ENCODE measurements at regions not wholly inside any gene's neighbourhood (a gene's known extent, or its start where the extent isn't known, plus 50 kb on each side); places are given as distances from the start of the nearest gene placed in this dataset.

DNA sequence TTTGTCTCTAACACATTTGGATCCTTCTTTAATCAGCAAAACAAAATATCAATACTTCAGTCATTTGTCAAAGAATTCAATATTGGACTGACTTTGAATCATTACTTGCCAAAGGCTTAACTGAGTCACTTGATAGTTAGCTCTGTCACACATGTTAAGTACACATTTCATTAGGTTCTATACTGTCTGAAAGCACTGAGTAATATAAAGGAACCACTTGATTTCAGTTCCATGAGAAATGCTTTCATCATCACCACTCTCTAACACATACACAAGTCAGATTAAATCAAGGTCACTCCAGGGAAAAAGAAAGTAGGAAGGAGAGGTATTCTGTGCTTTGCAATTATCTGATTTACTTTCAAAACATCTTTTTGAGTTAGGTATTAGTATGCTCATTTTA lies 1233.1 kb downstream of the C4orf33 start:
- Histone ChIP-seq H3K9me3 (ENCODE audit: control extremely low read depth in 1 of 3, control insufficient read depth in 2 of 3, insufficient read depth in 1 of 3, low read length in 2 of 3) (no peaks in the 10 kb centered on the region), H3K27me3 (replicated peaks in 1 of 4; ENCODE audit: control extremely low read depth in 1 of 4, control insufficient read depth in 3 of 4, insufficient read depth in 4 of 4, low read length in 3 of 4) (no peaks in the 10 kb centered on the region), H3K79me2 (ENCODE audit: control insufficient read depth, insufficient read depth, low read length) (no peaks in the 10 kb centered on the region), H3K36me3 (replicated peaks in 1 of 2; ENCODE audit: control extremely low read depth in 1 of 2, control insufficient read depth in 1 of 2, extremely low read depth in 1 of 2, insufficient read depth in 2 of 2, low read length in 1 of 2) (no peaks in the 10 kb centered on the region), H3K4me2 (replicated peaks; ENCODE audit: low read depth, low read length, poor library complexity, severe bottlenecking) (no peak overlapping the region), H3K27ac (ENCODE audit: low read length in 2 of 2) (no peak overlapping the region), H4K20me1 (ENCODE audit: control insufficient read depth, insufficient read depth, low read length, poor library complexity, severe bottlenecking) (no peaks in the 10 kb centered on the region), H3K4me3 (ENCODE audit: control extremely low read depth in 1 of 5, extremely low read depth in 1 of 5, insufficient read depth in 1 of 5, low read depth in 2 of 5, low read length in 4 of 5) (no peak overlapping the region), H3K9ac (ENCODE audit: low read length) (no peak overlapping the region), H2AFZ (ENCODE audit: insufficient read depth, low read depth, low read length, poor library complexity, severe bottlenecking) (no peak overlapping the region), H3K4me1 (ENCODE audit: control insufficient read depth in 2 of 2, insufficient read depth in 2 of 2, low read length in 2 of 2) (no peaks in the 10 kb centered on the region)
- H3K4me1 Mint-ChIP-seq = no peaks in the 10 kb centered on the region
- H3K27ac Mint-ChIP-seq = no peak overlapping the region
- CTCF ChIA-PET = no interaction called here
- POLR2A ChIA-PET = no interaction called here
- H3K27me3 Mint-ChIP-seq = no peaks in the 10 kb centered on the region
- TF ChIP-seq EZH2 (IDR thresholded peaks at IDR 0.05; ENCODE audit: borderline replicate concordance, insufficient read depth, low read depth, low read length, poor library complexity, severe bottlenecking) = no peak
- TF ChIP-seq, protein P1, sequence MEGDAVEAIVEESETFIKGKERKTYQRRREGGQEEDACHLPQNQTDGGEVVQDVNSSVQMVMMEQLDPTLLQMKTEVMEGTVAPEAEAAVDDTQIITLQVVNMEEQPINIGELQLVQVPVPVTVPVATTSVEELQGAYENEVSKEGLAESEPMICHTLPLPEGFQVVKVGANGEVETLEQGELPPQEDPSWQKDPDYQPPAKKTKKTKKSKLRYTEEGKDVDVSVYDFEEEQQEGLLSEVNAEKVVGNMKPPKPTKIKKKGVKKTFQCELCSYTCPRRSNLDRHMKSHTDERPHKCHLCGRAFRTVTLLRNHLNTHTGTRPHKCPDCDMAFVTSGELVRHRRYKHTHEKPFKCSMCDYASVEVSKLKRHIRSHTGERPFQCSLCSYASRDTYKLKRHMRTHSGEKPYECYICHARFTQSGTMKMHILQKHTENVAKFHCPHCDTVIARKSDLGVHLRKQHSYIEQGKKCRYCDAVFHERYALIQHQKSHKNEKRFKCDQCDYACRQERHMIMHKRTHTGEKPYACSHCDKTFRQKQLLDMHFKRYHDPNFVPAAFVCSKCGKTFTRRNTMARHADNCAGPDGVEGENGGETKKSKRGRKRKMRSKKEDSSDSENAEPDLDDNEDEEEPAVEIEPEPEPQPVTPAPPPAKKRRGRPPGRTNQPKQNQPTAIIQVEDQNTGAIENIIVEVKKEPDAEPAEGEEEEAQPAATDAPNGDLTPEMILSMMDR (IDR thresholded peaks at IDR 0.05) = no peak
- intact Hi-C loops (cut with micrococcal nuclease) = no loop called here
- H3K4me3 Mint-ChIP-seq = no peak overlapping the region
- no peaks in the 10 kb centered on the region for H3K9me3 Mint-ChIP-seq (ENCODE audit: insufficient read depth)
- DNase-seq = no peak
- no peak for ATAC-seq (ENCODE audit: low read depth)

DNA sequence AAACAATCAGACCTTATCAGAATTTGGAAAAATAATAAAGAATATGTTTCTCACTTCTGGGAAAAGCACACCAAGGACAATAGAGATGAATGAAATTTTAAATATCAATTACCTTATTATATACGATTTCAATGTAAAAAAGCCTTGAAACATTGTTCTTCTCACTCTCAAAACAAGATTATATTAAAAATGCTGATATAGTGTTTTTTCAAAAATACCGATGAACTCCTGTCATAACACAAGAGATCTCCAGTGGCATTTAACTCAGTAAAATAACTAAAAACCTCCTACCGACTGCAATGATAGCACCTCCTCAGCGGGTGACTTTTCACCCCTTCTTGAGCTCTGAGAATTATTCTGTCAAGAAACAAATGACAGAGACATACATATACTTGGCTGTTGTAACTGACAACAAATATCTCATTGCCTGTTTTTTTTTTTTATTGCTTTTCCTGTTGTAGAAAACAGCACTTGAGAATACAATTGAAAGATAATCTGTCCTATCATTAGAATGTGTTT lies 1237.3 kb downstream of the C4orf33 start:
- Histone ChIP-seq H3K36me3 (replicated peaks in 1 of 2; ENCODE audit: control extremely low read depth in 1 of 2, control insufficient read depth in 1 of 2, extremely low read depth in 1 of 2, insufficient read depth in 2 of 2, low read length in 1 of 2) (no peaks in the 10 kb centered on the region), H3K79me2 (ENCODE audit: control insufficient read depth, insufficient read depth, low read length) (no peaks in the 10 kb centered on the region), H3K27ac (ENCODE audit: low read length in 2 of 2) (no peak overlapping the region), H3K9me3 (ENCODE audit: control extremely low read depth in 1 of 3, control insufficient read depth in 2 of 3, insufficient read depth in 1 of 3, low read length in 2 of 3) (no peaks in the 10 kb centered on the region), H4K20me1 (ENCODE audit: control insufficient read depth, insufficient read depth, low read length, poor library complexity, severe bottlenecking) (no peaks in the 10 kb centered on the region), H3K4me1 (ENCODE audit: control insufficient read depth in 2 of 2, insufficient read depth in 2 of 2, low read length in 2 of 2) (no peaks in the 10 kb centered on the region), H3K27me3 (replicated peaks in 1 of 4; ENCODE audit: control extremely low read depth in 1 of 4, control insufficient read depth in 3 of 4, insufficient read depth in 4 of 4, low read length in 3 of 4) (no peaks in the 10 kb centered on the region), H3K9ac (ENCODE audit: low read length) (no peak overlapping the region), H3K4me3 (ENCODE audit: control extremely low read depth in 1 of 5, extremely low read depth in 1 of 5, insufficient read depth in 1 of 5, low read depth in 2 of 5, low read length in 4 of 5) (no peak overlapping the region), H2AFZ (ENCODE audit: insufficient read depth, low read depth, low read length, poor library complexity, severe bottlenecking) (no peak overlapping the region), H3K4me2 (replicated peaks; ENCODE audit: low read depth, low read length, poor library complexity, severe bottlenecking) (no peak overlapping the region)
- 100% methylated on average over 2 of the region's 4 CpGs for WGBS (ENCODE audit: insufficient coverage)
- Mint-ChIP-seq H3K4me3 (no peak overlapping the region), H3K27me3 (no peaks in the 10 kb centered on the region), H3K27ac (no peak overlapping the region), H3K4me1 (no peaks in the 10 kb centered on the region), H3K9me3 (ENCODE audit: insufficient read depth) (no peaks in the 10 kb centered on the region)
- no peak for TF ChIP-seq EZH2 (IDR thresholded peaks at IDR 0.05; ENCODE audit: borderline replicate concordance, insufficient read depth, low read depth, low read length, poor library complexity, severe bottlenecking)
- TF ChIP-seq, protein P1 (IDR thresholded peaks at IDR 0.05) = no peak
- intact Hi-C loops (cut with micrococcal nuclease) = no loop called here
- ChIA-PET CTCF (no interaction called here), POLR2A (no interaction called here)
- ATAC-seq (ENCODE audit: low read depth) = no peak
- no peak for DNase-seq

Data from B cell (primary cell).